Epidermal melanocyte (primary cell): ENCODE measurements at regions not wholly inside any gene's neighbourhood (a gene's known extent, or its start where the extent isn't known, plus 50 kb on each side); places are given as distances from the start of the nearest gene placed in this dataset.
"Not testable (repeated sequence)": the region's sequence is repeated elsewhere in the genome, so short reads cannot be mapped to it uniquely, and the experiment has no call there.

Experiments used
- DNase-seq: peaks from one replicate; pipeline ENCODE4 v3.0.0; 2011; ENCODE audit warnings: low spot score; ENCODE audit not compliant: insufficient read length

DNA sequence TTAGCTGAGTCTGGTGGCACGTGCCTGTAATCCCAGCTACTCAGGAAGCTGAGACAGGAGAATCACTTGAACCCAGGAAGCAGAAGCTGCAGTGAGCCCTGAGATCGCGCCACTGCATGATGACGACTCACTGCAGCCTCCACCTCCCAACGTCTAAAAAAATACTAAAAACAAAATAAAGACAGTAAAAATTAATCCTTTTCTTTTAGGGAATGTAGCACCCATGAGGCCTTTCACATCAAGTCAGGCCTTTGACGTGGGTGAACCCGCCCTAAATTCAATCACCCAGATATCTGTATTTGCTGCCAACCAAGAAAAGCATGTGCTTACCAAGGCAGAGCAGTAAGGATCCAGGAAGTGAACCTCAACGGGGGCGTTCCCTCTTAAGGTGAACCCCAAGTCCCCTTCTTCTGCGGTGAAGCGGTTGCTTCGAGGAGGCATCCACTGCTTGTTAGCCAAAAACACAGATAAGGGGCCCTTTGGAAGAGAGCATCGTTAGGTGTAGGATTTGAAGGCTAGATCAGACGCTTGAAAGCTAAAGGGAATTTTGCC, 301.2 kb downstream of the GOLGA6L6 start:
- DNase-seq = not testable (repeated sequence)

DNA sequence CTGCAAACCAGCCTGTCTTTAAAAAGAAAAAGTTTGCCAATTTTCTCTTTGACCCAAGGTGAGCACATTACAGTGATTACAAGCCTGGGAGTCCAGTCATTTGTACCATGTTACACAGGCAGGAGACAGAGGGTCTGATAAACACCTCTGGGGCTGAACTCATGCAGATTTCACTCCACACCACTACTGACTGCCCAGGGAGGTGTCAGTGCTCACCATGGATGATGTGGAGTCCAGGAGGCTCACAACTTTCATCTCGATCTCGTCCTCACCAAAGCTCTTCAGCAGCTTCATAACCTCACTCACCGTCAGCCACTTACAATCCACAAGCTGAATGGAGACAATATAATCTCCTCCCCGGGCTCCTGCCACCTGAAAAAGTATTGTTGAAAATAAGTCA, 302.4 kb downstream of the GOLGA6L6 start:
- DNase-seq = not testable (repeated sequence)

DNA sequence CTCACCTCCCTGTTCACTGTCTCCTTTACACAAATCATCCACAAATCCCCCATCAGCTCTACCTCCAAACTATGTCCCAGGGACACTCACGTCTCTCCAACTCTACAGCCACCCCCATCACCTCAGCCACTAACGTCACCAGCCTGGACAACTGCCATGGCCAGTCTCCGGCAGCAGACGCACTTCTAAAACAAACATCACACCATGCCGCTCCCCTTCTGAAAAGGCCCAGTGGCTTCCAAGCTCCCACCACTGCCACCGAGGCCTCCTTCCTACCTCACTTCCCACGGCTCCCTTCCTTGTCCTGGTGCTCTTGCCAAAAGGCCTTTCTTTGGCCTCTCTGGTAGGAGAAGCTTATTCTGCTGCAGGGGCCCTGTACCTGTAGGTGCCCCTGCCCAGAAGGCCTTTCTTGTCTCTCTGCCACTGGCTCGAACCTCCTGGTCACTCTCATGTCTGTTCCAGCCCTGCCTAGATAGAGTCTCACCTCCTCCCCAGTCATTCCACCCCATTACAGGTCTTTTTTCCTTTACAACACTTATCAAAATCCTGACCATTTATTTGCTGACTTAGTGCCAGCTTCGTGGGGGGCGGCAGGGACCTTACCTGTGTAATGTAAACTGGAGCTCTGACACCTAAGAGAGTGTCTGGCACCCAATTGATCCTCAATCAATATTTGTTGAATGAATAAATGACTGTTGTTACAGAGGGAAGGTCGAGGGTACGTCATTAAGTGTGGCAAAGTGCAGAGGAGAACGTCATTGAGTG, 304.2 kb downstream of the GOLGA6L6 start:
- not testable (repeated sequence) for DNase-seq

GRCh38 chr15:20235728-20236127, 305.9 kb downstream of the GOLGA6L6 start:
- DNase-seq = not testable (repeated sequence)

DNA sequence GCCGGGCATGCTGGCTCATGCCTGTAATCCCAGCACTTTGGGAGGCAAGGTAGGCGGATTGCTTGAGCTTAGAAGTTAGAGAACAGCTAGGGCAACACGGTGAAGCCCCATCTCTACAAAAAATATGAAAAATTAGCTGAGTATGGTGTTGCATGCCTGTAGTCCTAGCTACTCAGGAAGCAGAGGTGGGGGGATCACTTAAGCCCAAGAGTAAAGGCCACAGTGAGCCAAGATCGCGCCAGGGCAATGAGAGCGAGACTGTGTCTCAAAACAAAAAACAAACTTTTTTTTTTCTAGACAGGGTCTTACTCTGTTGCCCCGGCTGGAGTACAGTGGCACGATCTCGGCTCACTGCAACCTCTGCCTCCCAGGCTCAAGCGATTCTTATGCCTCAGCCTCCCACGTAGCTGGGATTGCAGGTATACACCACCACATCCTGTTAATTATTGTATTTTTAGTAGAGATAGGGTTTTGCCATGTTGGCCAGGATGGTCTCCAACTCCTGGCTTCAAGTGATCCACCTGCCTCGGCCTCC, 307.5 kb downstream of the GOLGA6L6 start:
- not testable (repeated sequence) for DNase-seq

- not testable (repeated sequence) for DNase-seq
Observed at GRCh38 chr15:20232457-20232856, 309.1 kb downstream of the GOLGA6L6 start.

DNA sequence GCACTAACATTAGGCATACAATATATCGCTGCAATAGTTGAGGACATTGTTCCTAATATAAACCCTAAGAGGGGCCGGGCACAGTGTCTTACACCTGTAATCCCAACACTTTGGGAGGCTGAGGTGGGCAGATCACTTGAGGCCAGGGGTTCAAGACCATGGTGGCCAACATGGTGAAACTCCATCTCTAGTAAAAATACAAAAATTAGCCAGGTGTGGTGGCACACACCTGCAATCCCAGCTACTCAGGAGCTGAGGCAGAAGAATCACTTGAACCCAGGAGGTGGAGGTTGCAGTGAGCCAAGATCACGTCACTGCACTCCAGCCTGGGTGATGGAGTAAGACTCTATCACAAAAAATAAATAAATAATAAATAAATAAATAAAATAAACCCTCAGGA, 310.9 kb downstream of the GOLGA6L6 start:
- not testable (repeated sequence) for DNase-seq

DNA sequence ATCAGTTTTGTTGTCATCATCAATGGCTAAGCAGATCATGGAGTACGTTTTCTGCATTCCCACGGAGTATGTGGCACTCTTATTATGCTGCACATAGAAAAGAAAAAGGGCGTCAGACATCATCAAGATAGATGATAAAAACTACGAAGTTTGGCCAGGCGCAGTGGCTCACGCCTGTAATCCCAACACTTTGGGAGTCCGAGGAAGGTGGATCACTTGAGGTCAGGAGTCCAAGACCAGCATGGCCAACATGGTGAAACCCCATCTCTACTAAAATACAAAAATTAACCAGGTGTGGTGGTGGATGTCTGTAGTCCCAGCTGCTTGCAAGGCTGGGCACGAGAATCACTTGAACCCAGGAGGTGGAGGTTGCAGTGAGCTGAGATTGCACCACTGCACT, 312.8 kb downstream of the GOLGA6L6 start:
- DNase-seq = not testable (repeated sequence)

GRCh38 chr15:20227119-20227853, 314.3 kb downstream of the GOLGA6L6 start:
- DNase-seq = not testable (repeated sequence)

GRCh38 chr15:20226531-20226930, 315.1 kb downstream of the GOLGA6L6 start:
- DNase-seq = not testable (repeated sequence)

DNA sequence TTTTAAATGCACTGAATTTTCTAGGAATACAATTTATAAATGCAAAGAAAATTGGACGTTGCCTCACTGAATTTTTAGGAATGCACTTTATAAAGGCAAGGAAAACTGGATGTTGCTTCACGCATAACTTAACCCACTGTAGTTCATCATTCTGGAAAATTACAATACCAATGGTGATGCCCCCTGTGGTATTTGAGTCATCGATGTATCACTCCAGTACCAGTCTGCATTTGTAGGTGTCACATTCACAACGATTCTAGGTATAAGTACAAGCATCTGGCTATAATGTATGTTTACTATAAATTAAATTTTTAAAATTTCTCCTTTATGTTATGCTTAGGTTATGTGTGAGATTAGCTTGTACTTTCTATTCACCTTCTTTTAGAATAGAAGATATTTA, 320.5 kb downstream of the GOLGA6L6 start:
- not testable (repeated sequence) for DNase-seq

- DNase-seq = not testable (repeated sequence)
Observed at GRCh38 chr15:20219171-20219570, 322.4 kb downstream of the GOLGA6L6 start.

DNA sequence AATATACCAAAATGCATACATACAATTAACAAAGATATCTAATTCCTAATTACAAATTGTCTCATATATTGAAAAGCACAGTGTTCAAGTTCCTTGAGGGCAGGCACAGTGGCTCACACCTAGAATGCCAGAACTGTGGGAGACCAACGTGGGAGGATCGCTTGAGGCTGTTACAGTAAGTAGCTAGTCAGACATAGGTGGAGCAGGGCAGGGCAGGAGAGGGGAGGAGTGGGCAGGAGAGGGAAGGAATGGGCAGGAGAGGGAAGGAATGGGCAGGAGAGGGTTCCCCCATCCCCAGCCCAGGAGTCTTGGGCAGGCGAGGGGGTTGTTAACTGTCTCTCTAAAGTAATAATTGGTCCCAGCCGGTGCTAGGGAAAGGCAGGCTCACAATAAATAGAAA, 325.9 kb downstream of the GOLGA6L6 start:
- not testable (repeated sequence) for DNase-seq

- DNase-seq = not testable (repeated sequence)
Observed at GRCh38 chr15:20214101-20214500, 327.5 kb downstream of the GOLGA6L6 start.

DNA sequence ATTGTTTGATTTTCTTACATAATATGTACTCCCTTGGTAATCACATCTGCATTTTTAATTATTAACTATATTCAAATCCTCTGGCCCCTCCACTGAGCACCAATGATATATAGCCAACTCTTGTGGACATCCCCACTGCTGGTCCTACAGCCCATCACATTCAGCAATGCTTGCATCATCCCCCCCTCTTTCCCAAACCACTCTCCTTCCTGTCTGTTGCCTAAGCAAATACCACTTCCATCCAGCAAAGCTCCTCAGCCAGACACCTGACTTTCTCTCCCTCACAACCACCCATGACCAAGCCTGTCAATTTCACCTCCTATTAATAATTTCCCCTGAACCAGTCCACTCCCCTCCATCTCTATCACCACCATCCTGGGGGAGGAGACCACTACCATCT, 330.1 kb downstream of the GOLGA6L6 start:
- not testable (repeated sequence) for DNase-seq

DNA sequence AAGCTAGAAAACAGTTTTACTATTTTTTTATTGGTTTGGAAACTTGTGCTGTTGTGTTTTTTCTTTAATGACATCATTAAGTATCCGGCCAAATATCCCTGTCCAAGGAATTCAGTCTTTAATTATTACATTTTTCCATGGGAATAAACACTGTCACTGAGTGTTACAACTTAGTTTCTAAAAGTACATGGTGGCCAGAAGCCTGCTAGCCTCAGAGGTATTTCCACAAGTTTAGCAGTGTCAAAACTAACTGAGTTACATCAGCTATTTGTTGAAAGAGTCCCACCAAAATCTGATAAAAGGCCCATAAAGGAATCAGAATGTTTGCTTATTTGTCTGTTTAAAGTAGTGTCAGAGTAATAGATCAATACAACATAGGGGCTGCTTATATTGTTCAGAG, 331.6 kb downstream of the GOLGA6L6 start:
- not testable (repeated sequence) for DNase-seq

- DNase-seq = not testable (repeated sequence)
Observed at GRCh38 chr15:20207607-20208006, 334.0 kb downstream of the GOLGA6L6 start.

DNA sequence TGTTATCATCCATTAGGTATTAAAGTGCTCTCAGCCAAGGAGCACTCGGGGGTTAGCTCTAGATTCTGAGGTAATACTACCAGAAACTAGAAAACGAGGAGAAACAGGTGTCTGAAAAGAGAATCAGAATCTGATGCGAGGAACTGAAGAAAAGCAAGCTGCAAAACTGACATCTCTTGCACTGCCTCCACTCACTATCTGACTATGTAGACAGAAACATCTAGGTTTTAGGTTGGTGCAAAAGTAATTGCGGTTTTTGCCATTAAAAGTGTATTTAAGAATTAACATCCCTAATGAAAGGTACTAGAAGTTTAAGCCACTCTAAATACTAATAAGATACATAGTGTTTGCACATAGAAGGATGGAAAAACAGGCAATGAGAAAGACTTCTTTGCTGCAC, 334.4 kb downstream of the GOLGA6L6 start:
- DNase-seq = not testable (repeated sequence)

DNA sequence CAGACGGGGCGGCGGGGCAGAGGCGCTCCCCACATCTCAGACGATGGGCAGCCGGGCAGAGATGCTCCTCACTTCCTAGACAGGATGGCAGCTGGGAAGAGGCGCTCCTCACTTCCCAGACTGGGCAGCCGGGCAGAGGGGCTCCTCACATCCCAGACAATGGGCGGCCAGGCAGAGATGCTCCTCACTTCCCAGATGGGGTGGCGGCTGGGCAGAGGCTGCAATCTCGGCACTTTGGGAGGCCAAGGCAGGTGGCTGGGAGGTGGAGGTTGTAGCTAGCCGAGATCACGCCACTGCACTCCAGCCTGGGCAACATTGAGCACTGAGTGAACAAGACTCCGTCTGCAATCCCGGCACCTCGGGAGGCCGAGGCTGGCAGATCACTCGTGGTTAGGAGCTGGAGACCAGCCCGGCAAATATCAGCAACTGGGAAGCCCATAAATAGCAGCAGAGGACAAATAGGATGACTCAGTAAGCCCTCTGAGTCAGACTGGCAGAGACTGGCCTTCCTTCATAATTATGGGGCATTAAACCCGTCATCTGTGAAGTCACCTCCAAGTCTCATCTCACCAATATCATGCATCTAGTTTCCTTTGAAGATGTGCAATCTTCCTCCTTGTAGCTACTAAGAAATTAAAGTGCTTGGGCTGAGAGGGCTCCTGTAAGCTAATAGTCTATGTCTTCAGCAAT, 337.3 kb downstream of the GOLGA6L6 start:
- not testable (repeated sequence) for DNase-seq

- not testable (repeated sequence) for DNase-seq
Observed at GRCh38 chr15:20203649-20204150, 337.9 kb downstream of the GOLGA6L6 start.

- not testable (repeated sequence) for DNase-seq
Observed at GRCh38 chr15:20194591-20195198, 346.9 kb downstream of the GOLGA6L6 start.
